SU-DHL-6 (cell line): ENCODE measurements at regions not wholly inside any gene's neighbourhood (a gene's known extent, or its start where the extent isn't known, plus 50 kb on each side); places are given as distances from the start of the nearest gene placed in this dataset.

ENCODE experiments used
- H2AFZ ChIP-seq: fragments of 200-600 bp; sonication (generic); 2 replicates; pipeline ENCODE4 v1.6.1; 2014; ENCODE audit warnings: low read depth, mild to moderate bottlenecking, moderate library complexity, mixed read lengths, antibody characterized with exemption, low read length; ENCODE audit not compliant: severe bottlenecking
- H3F3A ChIP-seq: fragments of 200-600 bp; shearing (Covaris generic); 2 replicates; pipeline ENCODE4 v1.6.0; 2016; ENCODE audit warnings: antibody characterized with exemption, mild to moderate bottlenecking; ENCODE audit not compliant: insufficient read depth
- H3K27ac ChIP-seq: fragments of 200-600 bp; sonication (generic); 2 replicates; pipeline ENCODE4 v1.5.1; 2016; ENCODE audit warnings: low read depth, mild to moderate bottlenecking, low read length, moderate library complexity, mixed read lengths
- H3K27me3 ChIP-seq: fragments of 200-600 bp; sonication (generic), shearing (Covaris generic); 2 replicates; pipeline ENCODE4 v1.6.0; 2014; ENCODE audit warnings: mild to moderate bottlenecking, low read length
- H3K36me3 ChIP-seq: fragments of 200-600 bp; sonication (generic); 2 replicates; pipeline ENCODE4 v1.6.1; 2014; ENCODE audit warnings: mild to moderate bottlenecking, low read length, mixed read lengths
- H3K4me2 ChIP-seq: fragments of 300-600, 200-600 bp; shearing (Covaris generic), sonication (generic); 2 replicates; pipeline ENCODE4 v1.6.0; 2014; ENCODE audit warnings: low read length, low read depth, mild to moderate bottlenecking; ENCODE audit not compliant: poor library complexity, severe bottlenecking
- H3K4me3 ChIP-seq: fragments of 200-600 bp; sonication (generic); 2 replicates; pipeline ENCODE4 v1.5.1; 2014; ENCODE audit warnings: antibody characterized with exemption, low read length, mild to moderate bottlenecking, mixed read lengths; ENCODE audit not compliant: insufficient read depth, poor library complexity, severe bottlenecking
- H3K79me2 ChIP-seq: fragments of 200-600 bp; sonication (generic); 2 replicates; pipeline ENCODE4 v1.6.1; 2014; ENCODE audit warnings: mild to moderate bottlenecking, low read length, moderate library complexity; ENCODE audit not compliant: insufficient read depth
- H3K9ac ChIP-seq: fragments of 200-600 bp; sonication (generic); 2 replicates; pipeline ENCODE4 v1.7.0; 2014; ENCODE audit warnings: mild to moderate bottlenecking, low read length
- H3K9me2 ChIP-seq: fragments of 200-600 bp; sonication (generic); replicated peaks from 2 replicates; pipeline ENCODE4 v1.6.1; 2014; ENCODE audit warnings: low read length; ENCODE audit not compliant: insufficient read depth
- H3K9me3 ChIP-seq: fragments of 200-600 bp; sonication (generic); 2 replicates; pipeline ENCODE4 v1.6.1; 2014; ENCODE audit warnings: low read length, mixed read lengths; ENCODE audit not compliant: insufficient read depth
- H4K20me1 ChIP-seq: fragments of 200-600 bp; sonication (generic); 2 replicates; pipeline ENCODE4 v1.6.1; 2014; ENCODE audit warnings: low read depth, mild to moderate bottlenecking, antibody characterized with exemption, low read length, moderate library complexity, mixed read lengths
- CTCF ChIP-seq: fragments of 200-600 bp; sonication (generic); IDR thresholded peaks from one replicate; pipeline ENCODE4 v1.5.1; 2017; ENCODE audit warnings: antibody characterized with exemption, mild to moderate bottlenecking, low read length, moderate library complexity; ENCODE audit not compliant: insufficient read depth, poor library complexity, severe bottlenecking
- EZH2phosphoT487 ChIP-seq: fragments of 200-600 bp; sonication (generic), shearing (Covaris generic); conservative IDR thresholded peaks from 2 replicates; pipeline ENCODE4 v1.6.1; 2018; ENCODE audit warnings: mild to moderate bottlenecking, antibody characterized with exemption, low read length, moderate library complexity, mixed read lengths

DNA sequence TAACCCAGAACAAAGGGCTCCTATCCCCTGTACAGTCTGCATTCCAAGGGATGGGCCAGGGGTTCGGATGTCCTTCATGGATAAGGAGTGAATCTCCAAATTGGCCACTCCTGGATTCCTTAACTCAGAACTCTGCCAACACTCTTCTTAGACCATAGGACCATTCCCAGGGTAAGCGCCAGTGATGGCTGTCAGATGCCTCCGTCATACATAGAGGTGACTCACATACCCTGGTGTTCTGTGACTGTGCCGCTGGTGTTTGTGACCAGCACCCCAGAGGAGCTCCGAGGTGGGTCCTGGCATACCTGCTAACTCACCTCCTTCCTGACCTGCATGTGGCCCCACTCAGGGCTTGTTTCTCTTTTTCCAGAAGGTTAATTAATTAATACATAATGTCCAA is 134.7 kb downstream of the KLF13 start:
- TF ChIP-seq EZH2phosphoT487 (no peak), CTCF (no peak)
- peak overlapping the region; percentile 95 for H3K27ac ChIP-seq

GRCh38 chr15:31461911-31462480 is 135.4 kb downstream of the KLF13 start:
- Histone ChIP-seq H3K36me3 (no peaks in the 10 kb centered on the region), H4K20me1 (no peaks in the 10 kb centered on the region), H3K27me3 (no peaks in the 10 kb centered on the region), H3K9me2 (no peaks in the 10 kb centered on the region), H3K79me2 (no peaks in the 10 kb centered on the region), H3K27ac (peak overlapping the region; percentile 95), H3K4me2 (peak overlapping the region; percentile 3), H3F3A (peaks cover 48% of the 10 kb centered on the region), H3K9me3 (no peaks in the 10 kb centered on the region), H3K9ac (no peak overlapping the region; the same call in 1 of the 2 replicates), H2AFZ (no peak overlapping the region), H3K4me3 (no peak overlapping the region)
- TF ChIP-seq EZH2phosphoT487 (no peak), CTCF (peak; percentile 36)

More for the DNA sequence above, 134.7 kb downstream of the KLF13 start:
- no peak overlapping the region for H3K9ac ChIP-seq
- H4K20me1 ChIP-seq = no peaks in the 10 kb centered on the region
- H3F3A ChIP-seq = peaks cover 48% of the 10 kb centered on the region
- no peak overlapping the region for H3K4me3 ChIP-seq
- no peaks in the 10 kb centered on the region for H3K36me3 ChIP-seq
- H3K9me3 ChIP-seq = no peaks in the 10 kb centered on the region
- no peaks in the 10 kb centered on the region for H3K79me2 ChIP-seq
- H3K4me2 ChIP-seq = peak overlapping the region; percentile 3
- no peaks in the 10 kb centered on the region for H3K9me2 ChIP-seq
- H3K27me3 ChIP-seq = no peaks in the 10 kb centered on the region
- H2AFZ ChIP-seq = no peak overlapping the region

- H3K4me3 ChIP-seq = no peak overlapping the region
- TF ChIP-seq CTCF = no peak
- TF ChIP-seq EZH2phosphoT487 = no peak
- H3K9me2 ChIP-seq = no peaks in the 10 kb centered on the region
- H2AFZ ChIP-seq = no peak overlapping the region
- no peak overlapping the region for H3K9ac ChIP-seq
- H3K79me2 ChIP-seq = no peaks in the 10 kb centered on the region
- no peaks in the 10 kb centered on the region for H3K36me3 ChIP-seq
- peaks cover 32% of the 10 kb centered on the region for H3F3A ChIP-seq
- H3K4me2 ChIP-seq = no peak overlapping the region
- no peaks in the 10 kb centered on the region for H3K27me3 ChIP-seq
- H3K27ac ChIP-seq = no peak overlapping the region
- no peaks in the 10 kb centered on the region for H3K9me3 ChIP-seq
- no peaks in the 10 kb centered on the region for H4K20me1 ChIP-seq
These were observed 137.0 kb downstream of the KLF13 start for GRCh38 chr15:31463521-31464102.
